H1 (cell line): ENCODE measurements at regions not wholly inside any gene's neighbourhood (a gene's known extent, or its start where the extent isn't known, plus 50 kb on each side); places are given as distances from the start of the nearest gene placed in this dataset.

ENCODE experiments used
- CTCF ChIA-PET: fragments of 300-600 bp; sonication (Branson Sonifier 250); formaldehyde crosslinking; loops from one replicate; lab custom pipeline; 2021; ENCODE audit not compliant: partially characterized antibody; lab: Charles Lee
- POLR2A ChIA-PET: fragments of 300-600 bp; sonication (Branson Sonifier 250); formaldehyde crosslinking; loops from one replicate; lab custom pipeline; 2021; ENCODE audit warnings: inconsistent platforms; ENCODE audit not compliant: partially characterized antibody; lab: Charles Lee
- DNase-seq, 2 experiments: peaks; one replicate each; pipeline versions ENCODE4 v3.0.0 to v3.0.0-alpha.2; 2010 to 2022; ENCODE audit warnings: low spot score in 2 of 2, low read depth in 1 of 2, mixed read lengths in 1 of 2
- FAIRE-seq: peaks from 2 replicates; lab custom pipeline; 2011; peaks lifted over from hg19 to GRCh38; lab: Jason Lieb, UNC
- H2AFZ ChIP-seq: 2 replicates; pipeline ENCODE4 v1.8.1; 2012; ENCODE audit warnings: low read length, inconsistent platforms
- H2AK5ac ChIP-seq: 2 replicates; pipeline ENCODE4 v1.6.1; 2013; ENCODE audit warnings: low read depth, low read length
- H2BK120ac ChIP-seq: replicated peaks from 2 replicates; pipeline ENCODE3; 2013; ENCODE audit warnings: low read depth, low read length, inconsistent platforms
- H2BK12ac ChIP-seq: 2 replicates; pipeline ENCODE4 v1.6.1; 2013; ENCODE audit warnings: low read depth, low read length
- H2BK15ac ChIP-seq: 2 replicates; pipeline ENCODE4 v1.6.1; 2013; ENCODE audit warnings: low read length
- H2BK20ac ChIP-seq: 2 replicates; pipeline ENCODE4 v1.6.1; 2013; ENCODE audit warnings: low read length
- H2BK5ac ChIP-seq: 2 replicates; pipeline ENCODE4 v1.6.1; 2013; ENCODE audit warnings: low read depth, low read length
- H3K14ac ChIP-seq: 2 replicates; pipeline ENCODE4 v1.6.1; 2013; ENCODE audit warnings: inconsistent platforms; ENCODE audit not compliant: insufficient read length
- H3K18ac ChIP-seq: 2 replicates; pipeline ENCODE4 v1.6.1; 2013; ENCODE audit warnings: low read length; ENCODE audit errors: extremely low read depth
- H3K23ac ChIP-seq: 2 replicates; pipeline ENCODE4 v1.6.1; 2013; ENCODE audit warnings: inconsistent platforms; ENCODE audit not compliant: insufficient read length
- H3K23me2 ChIP-seq: 2 replicates; pipeline ENCODE4 v1.6.1; 2013; ENCODE audit warnings: low read depth, low read length
- H3K27ac ChIP-seq: 2 replicates; pipeline ENCODE4 v1.6.1; 2011; ENCODE audit warnings: low read depth, low read length, inconsistent platforms
- H3K27me3 ChIP-seq, 4 experiments: replicated peaks in 1 of 4; 1 replicate in 1 of 4; 2 replicates in 3 of 4; pipeline versions ENCODE4 v1.6.1 to v1.8.1; 2011 to 2013; ENCODE audit warnings: low read length in 3 of 4, mild to moderate bottlenecking in 3 of 4, inconsistent platforms in 2 of 4, mixed read lengths in 2 of 4, moderate library complexity in 1 of 4; ENCODE audit not compliant: control insufficient read depth in 3 of 4, insufficient read depth in 3 of 4; ENCODE audit errors: extremely low read depth in 1 of 4
- H3K36me3 ChIP-seq, 4 experiments: 2 replicates each; pipeline versions ENCODE4 v1.6.1 to v1.8.1; 2011 to 2013; ENCODE audit warnings: mild to moderate bottlenecking in 4 of 4, low read length in 3 of 4, moderate library complexity in 2 of 4, control low read depth in 1 of 4, inconsistent platforms in 1 of 4; ENCODE audit not compliant: insufficient read depth in 4 of 4, control insufficient read depth in 2 of 4
- H3K4ac ChIP-seq: replicated peaks from 2 replicates; pipeline ENCODE3; 2013; ENCODE audit warnings: low read length, low read depth, mixed read lengths, inconsistent platforms; ENCODE audit not compliant: insufficient read length
- H3K4me1 ChIP-seq, 4 experiments: replicated peaks in 1 of 4; 1 replicate in 1 of 4; 2 replicates in 3 of 4; pipeline versions ENCODE4 v1.6.1 to v1.8.1; 2011 to 2013; ENCODE audit warnings: low read length in 3 of 4, inconsistent platforms in 2 of 4, mixed read lengths in 1 of 4; ENCODE audit not compliant: insufficient read depth in 4 of 4, control insufficient read depth in 3 of 4
- H3K4me2 ChIP-seq, 2 experiments: 2 replicates each; pipeline versions ENCODE4 v1.6.1 to v1.8.1; 2011 to 2013; ENCODE audit warnings: low read depth in 2 of 2, low read length in 2 of 2, control low read depth in 1 of 2, inconsistent platforms in 1 of 2, mild to moderate bottlenecking in 1 of 2; ENCODE audit not compliant: insufficient read depth in 1 of 2
- H3K4me3 ChIP-seq, 4 experiments: fragments of 200-600, 300-600 bp in 1 of 4; sonication (generic), shearing (Covaris generic), sonication (Bioruptor Twin) in 1 of 4; 2 replicates each; pipeline versions ENCODE4 v1.5.1 to v1.8.1; 2011 to 2016; ENCODE audit warnings: low read length in 4 of 4, low read depth in 3 of 4, control low read depth in 2 of 4, inconsistent platforms in 2 of 4, mild to moderate bottlenecking in 2 of 4, mixed read lengths in 1 of 4, moderate library complexity in 1 of 4; ENCODE audit not compliant: insufficient read depth in 2 of 4; ENCODE audit errors: extremely low read depth in 1 of 4
- H3K56ac ChIP-seq: replicated peaks from 2 replicates; pipeline ENCODE3; 2013; ENCODE audit warnings: low read depth, mild to moderate bottlenecking, mixed read lengths, low read length, inconsistent platforms; ENCODE audit not compliant: insufficient read length
- H3K79me1 ChIP-seq: 2 replicates; pipeline ENCODE4 v1.6.1; 2013; ENCODE audit warnings: low read depth, low read length, control low read depth
- H3K79me2 ChIP-seq, 2 experiments: 2 replicates each; pipeline versions ENCODE4 v1.6.1 to v1.8.1; 2012 to 2013; ENCODE audit warnings: low read length in 2 of 2, mild to moderate bottlenecking in 2 of 2, inconsistent platforms in 1 of 2; ENCODE audit not compliant: insufficient read depth in 2 of 2, control insufficient read depth in 1 of 2
- H3K9ac ChIP-seq, 4 experiments: replicated peaks in 1 of 4; 1 replicate in 1 of 4; 2 replicates in 3 of 4; pipeline versions ENCODE4 v1.6.1 to v1.8.1; 2011 to 2013; ENCODE audit warnings: low read depth in 3 of 4, low read length in 3 of 4, control low read depth in 2 of 4, mild to moderate bottlenecking in 2 of 4, moderate library complexity in 2 of 4, inconsistent platforms in 1 of 4; ENCODE audit errors: extremely low read depth in 1 of 4
- H3K9me3 ChIP-seq, 2 experiments: 2 replicates each; pipeline versions ENCODE4 v1.6.1 to v1.8.1; 2012 to 2013; ENCODE audit warnings: mild to moderate bottlenecking in 2 of 2, moderate library complexity in 2 of 2, control low read depth in 1 of 2, inconsistent platforms in 1 of 2, low read depth in 1 of 2, low read length in 1 of 2, mixed read lengths in 1 of 2; ENCODE audit not compliant: insufficient read depth in 2 of 2
- H4K20me1 ChIP-seq, 2 experiments: replicated peaks in 1 of 2; 2 replicates each; pipeline versions ENCODE3 to v1.8.1; 2011 to 2013; ENCODE audit warnings: inconsistent platforms in 2 of 2, low read length in 2 of 2, mild to moderate bottlenecking in 1 of 2; ENCODE audit not compliant: insufficient read depth in 2 of 2, control insufficient read depth in 1 of 2
- H4K5ac ChIP-seq: 2 replicates; pipeline ENCODE4 v1.6.1; 2013; ENCODE audit warnings: low read length, low read depth, mixed read lengths, inconsistent platforms; ENCODE audit not compliant: insufficient read length
- H4K8ac ChIP-seq: 2 replicates; pipeline ENCODE4 v1.8.0; 2013; ENCODE audit warnings: mild to moderate bottlenecking, moderate library complexity, low read length, inconsistent platforms; ENCODE audit not compliant: insufficient read depth; ENCODE audit errors: extremely low read depth
- H4K91ac ChIP-seq: replicated peaks from 2 replicates; pipeline ENCODE3; 2013; ENCODE audit warnings: low read length, mixed read lengths, inconsistent platforms; ENCODE audit not compliant: insufficient read length
- BCL11A ChIP-seq, 2 experiments: IDR thresholded peaks; one replicate each; pipeline ENCODE4 v1.6.1; 2011; ENCODE audit warnings: low read depth in 2 of 2, low read length in 2 of 2, mild to moderate bottlenecking in 2 of 2
- CBX5 ChIP-seq: fragments of 300-800, 300-1000 bp; sonication (generic); IDR thresholded peaks from 2 replicates; pipeline ENCODE4 v1.7.1; 2016; ENCODE audit warnings: antibody characterized with exemption, low read length, low read depth
- CEBPB ChIP-seq: IDR thresholded peaks from 2 replicates; pipeline ENCODE4 v1.6.1; 2012; ENCODE audit warnings: low read depth, low read length
- CTCF ChIP-seq, 3 experiments: IDR thresholded peaks; 1 replicate in 2 of 3; 2 replicates in 1 of 3; pipeline versions ENCODE4 v1.5.1 to v1.6.1; 2011; ENCODE audit warnings: low read length in 3 of 3, mild to moderate bottlenecking in 3 of 3, inconsistent platforms in 2 of 3, low read depth in 1 of 3, moderate library complexity in 1 of 3; ENCODE audit not compliant: insufficient read depth in 1 of 3; ENCODE audit errors: control extremely low read depth in 1 of 3
- E2F6 ChIP-seq: IDR thresholded peaks from 2 replicates; pipeline ENCODE4 v1.6.1; 2012; ENCODE audit warnings: inconsistent platforms
- JUN ChIP-seq: IDR thresholded peaks from 2 replicates; pipeline ENCODE4 v1.6.1; 2011; ENCODE audit warnings: low read depth, mild to moderate bottlenecking, improper control_type of control experiment, low read length
- KDM1A ChIP-seq: fragments of 200-600, 300-600 bp; sonication (generic); IDR thresholded peaks from 2 replicates; pipeline ENCODE4 v1.7.1; 2016; ENCODE audit warnings: mild to moderate bottlenecking, low read length, borderline replicate concordance
- KDM4A ChIP-seq: IDR thresholded peaks from one replicate; pipeline ENCODE4 v1.7.1; 2012; ENCODE audit warnings: low read depth, mild to moderate bottlenecking, moderate library complexity, low read length, inconsistent platforms; ENCODE audit not compliant: severe bottlenecking
- POLR2A ChIP-seq, 2 experiments: IDR thresholded peaks; 1 replicate in 1 of 2; 2 replicates in 1 of 2; pipeline ENCODE4 v1.6.1; 2011; ENCODE audit warnings: low read depth in 2 of 2, low read length in 2 of 2, mild to moderate bottlenecking in 2 of 2; ENCODE audit errors: control extremely low read depth in 1 of 2
- SIN3A ChIP-seq, 2 experiments: IDR thresholded peaks in 1 of 2; conservative IDR thresholded peaks in 1 of 2; 2 replicates each; pipeline ENCODE4 v1.6.1; 2011 to 2012; ENCODE audit warnings: low read length in 2 of 2, improper control_type of control experiment in 1 of 2, low read depth in 1 of 2, mild to moderate bottlenecking in 1 of 2
- SIX5 ChIP-seq: IDR thresholded peaks from 2 replicates; pipeline ENCODE4 v1.6.1; 2011; ENCODE audit warnings: mild to moderate bottlenecking, low read depth, low read length
- TAF7 ChIP-seq: optimal IDR thresholded peaks from 2 replicates; pipeline ENCODE3; 2011; ENCODE audit warnings: low read depth, mild to moderate bottlenecking, inconsistent platforms, low read length, moderate library complexity, borderline replicate concordance
- WGBS, 2 experiments: shearing (Covaris generic) in 1 of 2; methylation state at CpG; one replicate each; pipeline versions ENCODE4 v1.1.6 to v1.1.7; 2013 to 2015; ENCODE audit warnings: low lambda C conversion rate in 2 of 2, mixed read lengths in 2 of 2, inconsistent platforms in 1 of 2, low coverage in 1 of 2, missing lambda C conversion rate in 1 of 2; ENCODE audit not compliant: insufficient replicate concordance in 2 of 2, insufficient coverage in 1 of 2, insufficient read length in 1 of 2; ENCODE audit errors: extremely low coverage in 1 of 2, missing lambda C conversion rate in 1 of 2; 5-methylcytosine and 5-hydroxymethylcytosine counted together

GRCh38 chr6:165186041-165186440 lies 123.4 kb downstream of the C6orf118 start:
- H3K79me2 ChIP-seq = no peaks in the 10 kb centered on the region
- no peaks in the 10 kb centered on the region; a peak in 1 of 8 replicates for H3K36me3 ChIP-seq
- no peaks in the 10 kb centered on the region for H3K4me1 ChIP-seq
- no peaks in the 10 kb centered on the region for H3K79me1 ChIP-seq
- no peak overlapping the region for H3K4ac ChIP-seq
- H4K91ac ChIP-seq = no peak overlapping the region
- peaks cover 8% of the 10 kb centered on the region in 2 experiments; a peak in 2 of 4 replicates for H3K9me3 ChIP-seq
- H3K18ac ChIP-seq = no peak overlapping the region
- no peak overlapping the region for H3K27ac ChIP-seq
- no peak overlapping the region for H3K14ac ChIP-seq
- no peak overlapping the region for H4K5ac ChIP-seq
- H2BK120ac ChIP-seq = no peak overlapping the region
- FAIRE-seq (no peak), DNase-seq (no peak)
- no peak overlapping the region for H3K4me2 ChIP-seq
- H2BK20ac ChIP-seq = no peak overlapping the region
- no peak overlapping the region for H3K56ac ChIP-seq
- no peak overlapping the region for H2BK5ac ChIP-seq
- no peak overlapping the region for H2BK12ac ChIP-seq
- no peaks in the 10 kb centered on the region for H4K20me1 ChIP-seq
- H3K9ac ChIP-seq = no peak overlapping the region
- ChIA-PET CTCF (no interaction called here), POLR2A (no interaction called here)
- no peaks in the 10 kb centered on the region for H3K23me2 ChIP-seq
- H4K8ac ChIP-seq = no peak overlapping the region
- H3K27me3 ChIP-seq = no peaks in the 10 kb centered on the region
- H3K23ac ChIP-seq = no peak overlapping the region
- WGBS, 2 experiments = 97% methylated on average over 7 of the region's 7 CpGs; no CpG with 5 or more reads in 1 of the 2 experiments
- H2AK5ac ChIP-seq = no peak overlapping the region
- no peak overlapping the region for H3K4me3 ChIP-seq
- no peak overlapping the region for H2BK15ac ChIP-seq
- H2AFZ ChIP-seq = no peak overlapping the region
- TF ChIP-seq E2F6 (no peak), CEBPB (no peak), BCL11A (IDR thresholded peaks at IDR 0.05; ENCODE audit: low read depth in 2 of 2, low read length in 2 of 2) (no peak), POLR2A (IDR thresholded peaks at IDR 0.05; ENCODE audit: control extremely low read depth in 1 of 2, low read depth in 2 of 2, low read length in 2 of 2) (no peak), KDM4A (no peak), SIX5 (no peak), CBX5 (no peak), CTCF (IDR thresholded peaks at IDR 0.05; ENCODE audit: control extremely low read depth in 1 of 3, insufficient read depth in 1 of 3, low read depth in 1 of 3, low read length in 3 of 3) (no peak), KDM1A (no peak), TAF7 (no peak), JUN (no peak), SIN3A (conservative IDR thresholded peaks at IDR 0.05 in 1 of 2, IDR thresholded peaks at IDR 0.05 in 1 of 2; ENCODE audit: low read depth in 1 of 2, low read length in 2 of 2) (no peak)
